Mesothelial cell of epicardium (in vitro differentiated cells): ENCODE measurements at regions not wholly inside any gene's neighbourhood (a gene's known extent, or its start where the extent isn't known, plus 50 kb on each side); places are given as distances from the start of the nearest gene placed in this dataset.

ENCODE experiments used
- DNase-seq, 2 experiments: peaks; one replicate each; pipeline ENCODE4 v3.0.0; 2021; ENCODE audit warnings: low spot score in 2 of 2; ENCODE audit not compliant: unreplicated experiment in 2 of 2
- H3K27ac Mint-ChIP-seq: 2 replicates; pipeline ENCODE4 v1.8.0; 2021; ENCODE audit warnings: mixed read lengths
- H3K27me3 Mint-ChIP-seq: 2 replicates; pipeline ENCODE4 v1.8.0; 2021; ENCODE audit warnings: low read depth, mixed read lengths
- H3K36me3 Mint-ChIP-seq: 2 replicates; pipeline ENCODE4 v1.8.0; 2021; ENCODE audit warnings: mixed read lengths
- H3K4me1 Mint-ChIP-seq: 2 replicates; pipeline ENCODE4 v1.8.0; 2021; ENCODE audit warnings: mixed read lengths
- H3K4me3 Mint-ChIP-seq: 2 replicates; pipeline ENCODE4 v1.8.0; 2021; ENCODE audit warnings: mild to moderate bottlenecking, moderate library complexity, mixed read lengths
- H3K9me3 Mint-ChIP-seq: 2 replicates; pipeline ENCODE4 v1.8.0; 2021; ENCODE audit warnings: mixed read lengths
- CTCF ChIP-seq: fragments of 200-600 bp; sonication (generic); IDR thresholded peaks from one replicate; pipeline ENCODE4 v1.5.0; 2021; ENCODE audit warnings: antibody characterized with exemption; ENCODE audit not compliant: unreplicated experiment

- Mint-ChIP-seq H3K4me3 (peak overlapping the region; percentile 52), H3K27ac (peak overlapping the region; percentile 59), H3K36me3 (no peaks in the 10 kb centered on the region), H3K27me3 (no peaks in the 10 kb centered on the region), H3K4me1 (peaks cover 25% of the 10 kb centered on the region), H3K9me3 (no peaks in the 10 kb centered on the region)
- peak; percentile 91 for TF ChIP-seq CTCF
- peak; percentile 23 to 50 for DNase-seq
These were observed 569.6 kb upstream of the GJE1 start for GRCh38 chr6:141562851-141563763.

- no peaks in the 10 kb centered on the region for H3K27me3 Mint-ChIP-seq
- H3K4me3 Mint-ChIP-seq, result peak overlapping the region; percentile 52
- H3K4me1 Mint-ChIP-seq, result peaks cover 25% of the 10 kb centered on the region
- DNase-seq, result peak in 1 of 2 experiments; percentile 38
- H3K27ac Mint-ChIP-seq, result peak overlapping the region; percentile 59
- no peak for TF ChIP-seq CTCF
- H3K36me3 Mint-ChIP-seq, result no peaks in the 10 kb centered on the region
- H3K9me3 Mint-ChIP-seq, result no peaks in the 10 kb centered on the region
These were observed 570.4 kb upstream of the GJE1 start for GRCh38 chr6:141562186-141562811.

GRCh38 chr6:141561154-141561553 is 571.6 kb upstream of the GJE1 start:
- Mint-ChIP-seq H3K9me3 (no peaks in the 10 kb centered on the region), H3K4me1 (peaks cover 25% of the 10 kb centered on the region)

GRCh38 chr6:141552463-141552862 is 580.3 kb upstream of the GJE1 start:
- no peak for DNase-seq
- peaks cover 10% of the 10 kb centered on the region for H3K36me3 Mint-ChIP-seq
- H3K4me3 Mint-ChIP-seq, result no peak overlapping the region
- peak overlapping the region; percentile 33 for H3K27ac Mint-ChIP-seq
- H3K27me3 Mint-ChIP-seq, result no peaks in the 10 kb centered on the region
- H3K4me1 Mint-ChIP-seq, result peaks cover 5% of the 10 kb centered on the region
- peaks cover 32% of the 10 kb centered on the region for H3K9me3 Mint-ChIP-seq
- no peak for TF ChIP-seq CTCF

More at GRCh38 chr6:141561154-141561553, 571.6 kb upstream of the GJE1 start:
- no peak overlapping the region for H3K27ac Mint-ChIP-seq
- no peaks in the 10 kb centered on the region for H3K36me3 Mint-ChIP-seq
- no peak for DNase-seq
- H3K4me3 Mint-ChIP-seq, result no peak overlapping the region
- no peak for TF ChIP-seq CTCF
- H3K27me3 Mint-ChIP-seq, result no peaks in the 10 kb centered on the region

- Mint-ChIP-seq H3K4me1 (peaks cover 5% of the 10 kb centered on the region), H3K27ac (no peak overlapping the region), H3K9me3 (peaks cover 34% of the 10 kb centered on the region), H3K27me3 (no peaks in the 10 kb centered on the region), H3K36me3 (peaks cover 10% of the 10 kb centered on the region), H3K4me3 (no peak overlapping the region)
- no peak for DNase-seq
- no peak for TF ChIP-seq CTCF
These were observed 580.7 kb upstream of the GJE1 start for GRCh38 chr6:141552031-141552430.
